Loucy (cell line): ENCODE measurements at regions not wholly inside any gene's neighbourhood (a gene's known extent, or its start where the extent isn't known, plus 50 kb on each side); places are given as distances from the start of the nearest gene placed in this dataset.

Experiments used
- H2AFZ ChIP-seq: fragments of 200-600 bp; sonication (generic); 2 replicates; pipeline ENCODE4 v1.6.0; 2016; ENCODE audit warnings: antibody characterized with exemption, mild to moderate bottlenecking, low read length, moderate library complexity
- H3F3A ChIP-seq: fragments of 200-600 bp; 2 replicates; pipeline ENCODE4 v1.6.0; 2016; ENCODE audit warnings: antibody characterized with exemption, low read depth, mild to moderate bottlenecking
- H3K27me3 ChIP-seq: fragments of 200-600 bp; sonication (generic); 2 replicates; pipeline ENCODE4 v1.6.1; 2014; ENCODE audit warnings: low read length, mild to moderate bottlenecking; ENCODE audit not compliant: insufficient read depth, poor library complexity, severe bottlenecking
- H3K36me3 ChIP-seq: fragments of 200-600 bp; sonication (generic); 2 replicates; pipeline ENCODE4 v1.6.1; 2016; ENCODE audit warnings: low read length; ENCODE audit not compliant: insufficient read depth
- H3K4me1 ChIP-seq: fragments of 200-600 bp; sonication (generic); 2 replicates; pipeline ENCODE4 v1.5.1; 2014; ENCODE audit warnings: low read length, mild to moderate bottlenecking; ENCODE audit not compliant: insufficient read depth, poor library complexity, severe bottlenecking
- H3K4me2 ChIP-seq: fragments of 200-600 bp; sonication (generic); 2 replicates; pipeline ENCODE4 v1.6.0; 2014; ENCODE audit warnings: antibody characterized with exemption, low read length, low read depth, mild to moderate bottlenecking; ENCODE audit not compliant: poor library complexity, severe bottlenecking
- H3K4me3 ChIP-seq: fragments of 200-600 bp; sonication (generic); 2 replicates; pipeline ENCODE4 v1.5.1; 2014; ENCODE audit warnings: low read length, mild to moderate bottlenecking, mixed read lengths; ENCODE audit not compliant: poor library complexity, severe bottlenecking
- H3K79me2 ChIP-seq: fragments of 200-600 bp; sonication (generic); 2 replicates; pipeline ENCODE4 v1.6.1; 2014; ENCODE audit warnings: low read length; ENCODE audit not compliant: insufficient read depth
- H3K9ac ChIP-seq: fragments of 200-600 bp; sonication (generic); 2 replicates; pipeline ENCODE4 v1.6.0; 2014; ENCODE audit warnings: mild to moderate bottlenecking, low read depth, low read length, moderate library complexity; ENCODE audit not compliant: poor library complexity, severe bottlenecking
- H3K9me2 ChIP-seq: fragments of 200-600 bp; sonication (generic); replicated peaks from 2 replicates; pipeline ENCODE4 v1.6.1; 2016; ENCODE audit warnings: low read depth, low read length, mixed read lengths
- H3K9me3 ChIP-seq: fragments of 200-600 bp; sonication (generic); 2 replicates; pipeline ENCODE4 v1.6.1; 2014; ENCODE audit warnings: mild to moderate bottlenecking, antibody characterized with exemption, low read length, low read depth; ENCODE audit not compliant: insufficient read depth
- H4K20me1 ChIP-seq: fragments of 200-600 bp; sonication (generic); 2 replicates; pipeline ENCODE4 v1.6.0; 2014; ENCODE audit warnings: antibody characterized with exemption, low read length, mild to moderate bottlenecking; ENCODE audit not compliant: insufficient read depth, poor library complexity, severe bottlenecking
- CTCF ChIP-seq: fragments of 200-600 bp; sonication (generic); conservative IDR thresholded peaks from 2 replicates; pipeline ENCODE4 v1.5.1; 2014; ENCODE audit warnings: mild to moderate bottlenecking, antibody characterized with exemption, low read length
- EZH2phosphoT487 ChIP-seq: fragments of 200-600 bp; IDR thresholded peaks from 2 replicates; pipeline ENCODE4 v1.6.1; 2018; ENCODE audit warnings: antibody characterized with exemption, mild to moderate bottlenecking, moderate library complexity, borderline replicate concordance

- Histone ChIP-seq H3K4me1 (peaks cover 5% of the 10 kb centered on the region), H3K79me2 (no peaks in the 10 kb centered on the region), H3F3A (no peaks in the 10 kb centered on the region), H3K36me3 (no peaks in the 10 kb centered on the region), H3K9ac (no peak overlapping the region), H3K4me2 (no peak overlapping the region), H3K9me2 (no peaks in the 10 kb centered on the region), H2AFZ (no peak overlapping the region), H3K4me3 (no peak overlapping the region), H4K20me1 (no peaks in the 10 kb centered on the region), H3K27me3 (no peaks in the 10 kb centered on the region), H3K9me3 (no peaks in the 10 kb centered on the region)
- TF ChIP-seq EZH2phosphoT487 (no peak), CTCF (no peak)
These were observed 417.1 kb upstream of the ZEB2 start for GRCh38 chr2:144937066-144937465.

DNA sequence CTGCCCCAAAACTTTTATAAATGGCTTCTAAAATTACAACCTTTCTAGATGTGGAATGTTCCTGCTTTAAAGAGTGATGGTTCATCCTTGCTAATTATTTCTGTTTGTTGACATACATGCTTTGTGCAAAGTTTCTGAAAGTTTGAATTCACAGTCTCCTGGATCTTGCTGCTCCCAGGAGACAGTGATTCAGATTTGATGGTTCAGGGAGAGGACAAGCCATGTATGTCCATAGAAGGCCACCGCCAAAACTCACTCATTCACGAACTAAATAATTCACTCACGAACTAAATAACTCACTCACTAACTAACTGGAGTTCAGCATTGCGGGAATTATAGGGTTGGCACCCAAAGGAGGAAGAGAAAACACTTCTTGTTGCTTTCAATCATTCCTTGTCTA, 416.5 kb upstream of the ZEB2 start:
- no peaks in the 10 kb centered on the region for H3K36me3 ChIP-seq
- H3K9me3 ChIP-seq = no peaks in the 10 kb centered on the region
- no peaks in the 10 kb centered on the region for H3K27me3 ChIP-seq
- peaks cover 5% of the 10 kb centered on the region for H3K4me1 ChIP-seq
- no peaks in the 10 kb centered on the region for H4K20me1 ChIP-seq
- no peaks in the 10 kb centered on the region for H3F3A ChIP-seq
- H3K4me2 ChIP-seq = no peak overlapping the region
- H3K9me2 ChIP-seq = no peaks in the 10 kb centered on the region
- H3K4me3 ChIP-seq = no peak overlapping the region
- no peak overlapping the region for H2AFZ ChIP-seq
- no peaks in the 10 kb centered on the region for H3K79me2 ChIP-seq
- H3K9ac ChIP-seq = no peak overlapping the region
- TF ChIP-seq EZH2phosphoT487 (no peak), CTCF (no peak)

DNA sequence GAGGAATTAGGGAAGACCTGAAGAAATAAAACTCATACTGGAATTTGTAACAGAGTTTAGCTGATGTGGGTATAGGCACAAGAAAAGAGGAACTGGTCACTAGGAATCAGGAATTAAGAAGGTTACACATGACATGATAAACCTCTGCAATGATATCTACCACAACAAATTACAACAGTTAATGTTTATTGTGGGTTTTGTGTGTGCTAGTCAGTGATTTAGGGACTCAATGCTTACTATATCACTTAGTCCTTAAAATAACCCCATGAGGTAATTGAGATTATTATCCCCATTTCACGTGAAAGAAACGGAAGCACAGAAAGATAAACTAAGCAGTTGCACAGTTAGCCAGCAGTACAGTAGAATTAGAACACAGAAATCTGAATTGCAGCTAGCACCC, 415.8 kb upstream of the ZEB2 start:
- H3K27me3 ChIP-seq = no peaks in the 10 kb centered on the region
- H4K20me1 ChIP-seq = no peaks in the 10 kb centered on the region
- H3K36me3 ChIP-seq = no peaks in the 10 kb centered on the region
- no peak overlapping the region for H3K4me3 ChIP-seq
- H3K9ac ChIP-seq = no peak overlapping the region
- no peaks in the 10 kb centered on the region for H3F3A ChIP-seq
- no peak overlapping the region for H2AFZ ChIP-seq
- H3K9me2 ChIP-seq = no peaks in the 10 kb centered on the region
- H3K79me2 ChIP-seq = no peaks in the 10 kb centered on the region
- H3K9me3 ChIP-seq = no peaks in the 10 kb centered on the region
- no peak for TF ChIP-seq CTCF
- TF ChIP-seq EZH2phosphoT487 = no peak
- no peak overlapping the region for H3K4me2 ChIP-seq
- peaks cover 5% of the 10 kb centered on the region for H3K4me1 ChIP-seq
